Posterior cingulate gyrus (tissue), 11 donors: ENCODE measurements at regions not wholly inside any gene's neighbourhood (a gene's known extent, or its start where the extent isn't known, plus 50 kb on each side); places are given as distances from the start of the nearest gene placed in this dataset.
A peak's percentile ranks its signal among the peaks of the same experiment; 100 is the strongest.
"Not testable (repeated sequence)": the region's sequence is repeated elsewhere in the genome, so short reads cannot be mapped to it uniquely, and the experiment has no call there.

Source experiments
- DNase-seq, 10 donors: peaks; one replicate each; pipeline versions ENCODE4 v3.0.0 to v3.0.0-alpha.2; 2020 to 2021; ENCODE audit warnings: mixed read lengths in 3 of 10
- intact Hi-C: fragments of 100-400 bp; cut with DNase I; formaldehyde crosslinking; loops from one replicate; pipeline ENCODE4 v1.15.1; 2023

DNA sequence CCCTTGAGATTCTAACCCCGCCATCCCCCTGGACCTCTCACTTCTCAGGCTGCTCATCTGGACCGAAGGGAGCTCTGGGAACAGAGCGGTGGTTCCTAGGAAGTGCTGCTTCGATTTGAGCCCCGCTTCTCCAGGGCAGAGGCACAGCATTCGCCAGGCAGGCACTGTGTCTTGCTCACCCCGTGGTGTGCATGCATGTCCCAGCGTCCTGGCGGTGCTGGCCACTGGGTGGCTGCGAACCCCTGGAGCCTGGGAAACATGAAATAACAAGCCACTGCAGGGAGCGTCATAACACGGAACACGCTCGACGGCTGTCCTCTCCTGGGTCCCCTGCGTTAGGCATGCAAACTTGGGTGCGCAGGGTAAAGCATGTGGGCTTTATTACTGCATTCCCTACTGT lies 4040.3 kb upstream of the TPTE start:
- DNase-seq, intact Hi-C loops: not testable (repeated sequence)

DNA sequence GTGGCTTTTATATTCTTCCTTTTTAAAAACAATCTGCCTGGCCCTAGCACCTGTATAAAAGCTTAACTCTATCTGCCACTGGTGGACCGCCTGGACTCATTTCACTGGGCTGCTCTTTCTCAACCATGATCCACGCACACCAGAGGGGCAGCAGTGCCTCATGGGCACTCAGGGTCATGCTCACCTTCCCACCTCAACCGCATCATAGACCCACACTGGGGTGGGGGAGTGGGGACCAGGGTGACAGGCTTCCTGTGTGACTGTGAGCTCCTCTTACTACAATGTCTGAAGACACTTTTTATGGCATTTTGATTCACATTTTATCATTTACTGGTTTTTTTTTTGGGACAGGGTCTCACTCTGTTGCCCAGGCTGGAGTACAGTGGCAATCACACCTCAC lies 4038.8 kb upstream of the TPTE start:
- intact Hi-C loops, DNase-seq: not testable (repeated sequence)

DNA sequence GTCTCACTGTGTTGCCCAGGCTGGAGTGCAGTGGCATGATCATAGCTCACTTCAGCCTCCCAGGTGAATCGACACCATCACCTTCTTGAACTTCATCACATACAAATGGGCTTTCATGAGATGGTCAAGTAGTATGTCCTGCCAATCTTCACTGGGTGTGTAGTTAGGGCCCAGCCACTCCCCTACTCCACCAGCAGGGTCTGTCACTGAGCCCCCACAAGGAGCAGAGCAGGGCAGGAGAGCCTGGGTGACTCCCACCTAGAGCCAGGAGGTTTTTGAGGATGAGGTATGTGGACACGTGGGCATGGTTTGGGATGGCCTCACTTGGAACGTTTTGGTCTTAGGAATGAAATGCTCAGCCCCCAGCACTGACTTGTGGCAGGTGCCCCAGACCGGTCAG lies 4037.7 kb upstream of the TPTE start:
- DNase-seq, intact Hi-C loops: not testable (repeated sequence)

DNA sequence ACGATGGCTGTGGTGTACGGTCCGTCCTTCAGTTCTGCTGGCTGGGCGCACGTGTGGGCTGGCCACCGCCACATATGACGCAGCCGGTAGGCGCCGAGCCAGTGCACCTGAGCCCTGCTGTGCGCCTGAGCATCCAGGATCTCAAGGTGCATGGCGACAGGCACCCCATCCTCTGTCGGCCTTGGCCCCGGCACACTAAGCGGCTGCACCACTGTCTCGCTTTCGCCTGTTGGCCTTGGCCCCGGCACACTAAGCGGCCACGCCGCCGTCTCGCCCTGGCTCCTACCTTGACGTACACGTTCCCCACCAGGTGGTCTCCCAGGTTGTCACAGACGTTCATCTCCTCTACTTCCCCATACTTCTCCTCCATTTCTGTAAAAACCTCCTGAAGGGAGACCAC lies 4034.6 kb upstream of the TPTE start:
- intact Hi-C loops = not testable (repeated sequence)
- peak in 2 of 10 donors; percentile 2 to 9 for DNase-seq

DNA sequence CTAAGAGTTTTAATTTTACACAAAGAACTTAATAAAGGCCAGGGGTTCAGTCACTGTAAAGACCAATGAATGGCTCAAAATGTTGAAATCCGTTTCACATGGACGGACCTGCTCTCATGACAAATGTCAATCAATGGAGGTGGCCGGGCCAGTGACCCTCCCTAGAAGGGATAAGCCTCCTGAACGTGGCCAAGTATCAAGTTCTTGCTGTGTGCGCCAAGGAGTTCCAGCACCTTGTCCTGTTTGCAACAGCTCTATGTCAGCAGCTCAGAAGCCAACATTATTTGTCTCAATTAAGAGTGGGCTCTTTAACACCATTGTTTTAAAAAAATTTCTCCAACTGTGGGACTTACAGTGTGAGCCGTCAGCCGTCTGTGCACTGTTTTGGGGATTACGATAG lies 4028.7 kb upstream of the TPTE start:
- intact Hi-C loops, DNase-seq: not testable (repeated sequence)

DNA sequence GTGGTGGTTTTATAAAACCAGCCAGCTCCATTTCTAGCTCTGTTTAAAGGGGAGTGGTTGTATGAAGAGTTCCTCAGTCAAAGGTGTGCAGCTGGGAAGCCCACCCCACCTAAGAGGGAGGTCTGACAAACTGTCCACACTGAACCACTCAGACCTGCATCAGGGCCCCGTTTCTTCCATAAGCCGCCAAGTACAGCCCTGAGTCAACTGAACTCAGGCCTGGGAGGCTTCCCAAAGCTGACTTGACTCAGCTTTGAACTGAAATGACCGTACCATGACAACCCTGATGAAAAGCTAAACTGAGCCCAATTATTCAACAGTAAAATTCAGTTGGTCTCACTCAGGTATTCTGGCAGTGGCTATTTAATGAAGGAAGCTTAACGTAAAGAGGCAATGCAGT lies 4027.4 kb upstream of the TPTE start:
- DNase-seq, intact Hi-C loops: not testable (repeated sequence)

DNA sequence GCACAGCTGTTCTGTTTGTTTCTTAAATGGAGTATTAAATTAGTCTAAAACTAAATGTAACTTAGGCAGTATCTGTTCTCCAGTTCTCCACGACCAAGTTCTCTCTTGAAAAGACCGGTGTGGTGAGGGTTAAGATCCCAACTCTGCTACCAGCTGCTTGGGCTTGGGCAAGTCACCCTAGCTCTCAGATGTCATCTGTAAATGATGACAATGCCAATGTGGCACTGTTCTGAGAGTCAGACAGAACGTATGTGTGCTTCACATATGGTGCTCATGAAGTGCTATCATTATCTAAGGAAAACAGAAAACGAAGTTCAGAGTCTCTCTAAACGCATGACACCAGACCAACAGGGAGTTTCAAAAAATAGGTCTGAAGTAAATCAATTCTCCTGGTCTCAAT lies 4025.0 kb upstream of the TPTE start:
- DNase-seq, intact Hi-C loops: not testable (repeated sequence)

DNA sequence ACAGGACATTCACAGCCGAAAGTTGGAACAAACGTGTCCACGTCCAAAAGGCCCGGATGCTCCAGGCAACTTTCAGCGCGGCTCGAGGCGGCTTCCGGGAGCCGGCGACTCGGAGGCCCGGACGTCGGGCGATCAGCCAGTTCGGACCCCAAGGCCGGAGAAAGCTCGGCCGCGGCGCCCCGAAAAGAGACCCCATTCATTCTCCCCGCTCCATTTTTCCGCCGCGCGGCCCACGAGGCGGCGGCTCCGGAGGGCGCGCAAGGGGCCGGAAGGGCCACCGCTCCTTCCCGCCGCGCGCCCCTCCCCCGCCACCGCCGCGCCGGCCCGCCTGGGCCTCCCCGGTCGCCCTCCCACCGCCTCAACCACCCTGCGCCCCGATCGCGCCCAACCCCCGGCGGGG lies 4022.7 kb upstream of the TPTE start:
- DNase-seq = peak in 5 of 10 donors; percentile 4 to 71 (median 15)
- intact Hi-C loops = not testable (repeated sequence)

DNA sequence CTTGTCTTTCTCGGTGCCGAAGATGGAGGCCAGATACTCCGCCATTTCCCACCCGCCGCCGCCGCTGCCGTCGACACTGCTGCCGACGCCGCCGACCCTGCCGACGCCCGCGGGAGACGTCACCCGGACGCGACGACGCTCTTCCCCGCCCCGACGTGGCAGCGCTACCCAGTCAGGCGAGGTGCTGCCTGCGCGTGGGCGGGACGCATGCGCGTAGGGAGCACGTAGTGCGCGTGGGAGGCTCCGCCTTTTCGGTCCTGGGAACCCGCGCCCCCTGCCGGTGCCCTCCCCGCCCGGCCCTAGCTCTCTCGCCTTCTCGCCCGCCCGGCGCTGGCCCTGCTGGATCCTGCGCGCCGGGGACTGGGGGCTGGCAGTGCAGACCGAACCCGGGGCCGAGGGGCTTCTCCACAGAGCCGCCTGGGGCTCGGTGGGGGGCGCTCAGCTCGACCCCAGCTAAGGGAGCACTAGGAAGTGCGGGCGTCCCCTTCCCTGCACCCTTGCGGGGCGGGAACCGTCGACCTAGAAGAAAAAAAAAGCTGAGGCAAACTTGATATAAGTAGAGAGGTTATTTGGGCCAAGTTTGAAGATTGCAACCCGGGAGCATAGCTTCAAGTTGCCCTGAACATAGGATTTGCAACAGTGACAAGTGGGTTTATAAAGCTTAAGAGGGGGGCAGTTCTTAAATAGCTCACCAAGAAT lies 4022.1 kb upstream of the TPTE start:
- DNase-seq = peak in 7 of 10 donors; percentile 18 to 90 (median 61)
- intact Hi-C loops = not testable (repeated sequence)

DNA sequence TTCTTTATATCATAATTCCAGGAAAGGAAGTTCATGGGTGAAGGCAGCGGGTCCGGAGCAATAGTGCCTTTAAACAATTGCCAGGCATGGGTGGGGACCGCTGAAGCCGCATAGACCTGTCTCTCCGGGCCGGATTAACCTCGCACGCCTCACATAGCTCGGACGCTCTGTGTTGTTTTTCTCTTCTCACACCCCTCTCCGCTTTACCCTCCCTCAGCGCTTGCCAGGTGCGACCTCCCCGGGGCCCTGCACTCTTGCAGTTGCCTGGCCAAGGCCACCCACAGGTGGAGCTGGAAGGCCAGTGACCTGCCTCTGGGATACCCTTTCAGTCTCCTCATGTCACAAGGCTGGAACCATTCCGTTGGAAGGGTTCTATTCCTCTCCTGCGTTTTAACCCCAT lies 4021.5 kb upstream of the TPTE start:
- intact Hi-C loops, DNase-seq: not testable (repeated sequence)

DNA sequence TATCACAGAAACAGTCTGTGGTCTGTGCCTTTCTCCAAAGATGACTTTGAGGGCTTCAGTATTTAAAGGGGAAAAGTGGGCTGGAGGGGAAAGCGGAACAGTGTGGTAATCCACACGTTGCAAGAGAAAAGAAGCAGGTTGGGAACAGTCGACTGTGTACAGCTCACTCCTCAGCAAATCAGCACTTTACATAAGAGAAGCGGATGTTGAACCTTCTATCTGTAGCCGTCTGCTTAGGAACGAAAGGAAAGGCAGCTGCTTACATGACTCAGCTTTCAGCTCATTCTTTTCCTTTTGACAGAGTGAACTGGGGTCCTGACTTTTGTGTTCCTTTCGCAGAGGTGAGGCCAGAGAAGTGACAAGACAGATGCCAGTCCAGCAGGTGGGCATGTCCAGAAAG lies 4020.7 kb upstream of the TPTE start:
- intact Hi-C loops, DNase-seq: not testable (repeated sequence)

DNA sequence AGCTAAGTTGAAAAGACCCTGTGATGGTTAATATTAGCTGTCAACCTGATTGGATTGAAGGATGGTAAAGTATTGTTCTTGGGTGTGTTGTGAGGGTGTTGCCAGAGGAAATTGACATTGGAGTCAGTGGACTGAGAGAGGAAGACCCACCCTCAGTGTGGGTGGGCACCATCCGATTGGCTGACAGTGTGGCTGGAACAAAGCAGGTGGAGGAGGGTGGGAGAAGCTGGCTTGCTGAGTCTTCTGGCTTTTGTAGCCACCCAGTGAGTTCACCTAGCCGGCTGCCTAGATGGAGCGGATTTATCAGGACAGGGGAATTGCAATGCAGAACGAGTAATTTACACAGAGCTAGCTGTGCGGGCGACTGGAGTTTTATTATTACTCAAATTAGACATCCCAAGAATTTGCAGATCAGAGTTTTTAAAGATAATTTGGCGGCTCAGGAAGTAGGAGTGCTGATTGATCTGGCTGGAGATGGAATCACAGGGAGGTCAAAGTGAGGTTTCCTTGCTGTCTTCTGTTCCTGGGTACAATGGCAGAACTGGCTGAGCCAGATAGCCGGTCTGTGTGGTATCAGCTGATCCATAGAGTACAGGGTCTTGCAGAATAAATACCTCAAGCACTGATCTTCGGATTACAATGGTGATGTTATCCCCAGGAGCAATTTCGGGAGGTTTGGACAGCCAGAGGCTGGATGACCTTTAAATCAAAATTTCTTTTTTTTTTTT lies 4015.1 kb upstream of the TPTE start:
- intact Hi-C loops = not testable (repeated sequence)

DNA sequence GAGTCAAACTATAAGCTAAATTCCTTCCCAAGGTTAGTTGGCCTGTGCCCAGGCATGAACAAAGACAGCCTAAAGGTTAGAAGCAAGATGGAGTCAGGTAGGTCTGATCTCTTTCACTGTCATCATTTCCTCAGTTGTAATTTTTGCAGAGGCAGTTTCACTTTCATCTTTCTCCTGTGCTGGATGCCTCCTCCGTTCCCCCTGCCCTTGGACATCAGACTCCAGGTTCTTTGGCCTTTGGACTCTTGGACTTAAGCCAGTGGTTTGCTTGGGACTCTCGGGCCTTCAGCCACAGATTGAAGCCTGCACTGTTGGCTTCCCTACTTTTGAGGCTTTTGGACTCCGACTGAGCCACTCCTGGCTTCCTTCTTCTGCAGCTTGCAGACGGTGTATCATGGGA lies 4013.8 kb upstream of the TPTE start:
- intact Hi-C loops, DNase-seq: not testable (repeated sequence)

More for the DNA sequence above, 4015.1 kb upstream of the TPTE start:
- DNase-seq = not testable (repeated sequence)

DNA sequence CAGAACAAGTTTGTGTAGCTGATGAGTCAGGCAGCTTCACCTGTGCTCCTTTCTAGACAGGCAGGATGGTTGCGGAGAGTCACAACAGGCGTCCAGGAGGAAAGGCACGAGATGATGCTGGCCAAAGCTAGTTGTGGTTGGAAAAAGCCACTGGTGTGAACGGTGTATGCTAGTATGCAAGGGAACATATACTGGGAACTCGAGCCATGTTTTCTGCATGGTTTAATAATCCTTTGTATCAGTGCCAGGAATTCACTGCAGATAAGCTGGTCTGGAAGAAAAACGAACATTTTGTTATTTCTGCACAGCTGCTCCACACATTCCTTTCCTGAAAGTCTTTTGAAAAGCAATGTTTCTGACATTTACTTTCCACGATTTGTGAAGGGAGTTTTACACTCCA lies 3999.6 kb upstream of the TPTE start:
- DNase-seq, intact Hi-C loops: not testable (repeated sequence)

DNA sequence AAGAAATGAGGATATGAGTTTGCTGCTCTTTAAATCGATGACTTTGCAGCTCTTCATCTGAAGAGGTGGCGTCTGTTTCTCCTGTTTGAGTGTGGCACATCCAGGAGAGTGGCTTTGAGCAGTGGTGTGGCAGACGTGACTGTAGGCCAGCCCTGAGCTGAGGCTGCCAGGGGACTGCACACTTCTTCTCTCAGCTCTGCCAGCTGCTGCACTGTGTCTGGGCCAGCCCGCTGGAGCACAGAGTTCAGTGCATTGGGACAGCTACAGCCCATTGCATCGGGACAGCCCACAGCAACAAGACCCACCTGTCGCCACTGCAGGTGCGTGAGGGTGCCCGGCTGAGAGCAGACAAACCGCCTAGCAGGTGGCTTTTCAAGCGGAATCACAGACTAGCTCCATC lies 3995.2 kb upstream of the TPTE start:
- intact Hi-C loops, DNase-seq: not testable (repeated sequence)

DNA sequence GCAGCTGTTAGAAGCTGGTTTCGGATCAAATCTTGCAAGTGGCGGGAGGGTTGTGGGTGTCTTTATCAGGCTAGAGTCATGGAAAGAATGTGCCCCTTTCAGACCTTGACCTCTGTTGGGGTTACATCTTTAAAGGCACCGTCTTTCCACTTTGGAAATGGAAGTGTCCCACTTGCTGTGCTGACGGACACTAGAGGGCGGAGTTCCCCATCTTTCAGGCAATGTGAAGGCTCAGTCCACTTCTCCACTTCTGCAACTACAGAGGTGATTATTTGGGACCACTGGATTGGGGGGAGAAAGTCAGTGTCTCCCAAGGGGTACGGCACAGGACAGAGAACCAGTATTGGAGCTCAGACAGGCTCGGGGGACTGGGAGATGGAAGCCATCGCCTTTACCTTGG lies 3990.7 kb upstream of the TPTE start:
- intact Hi-C loops, DNase-seq: not testable (repeated sequence)

DNA sequence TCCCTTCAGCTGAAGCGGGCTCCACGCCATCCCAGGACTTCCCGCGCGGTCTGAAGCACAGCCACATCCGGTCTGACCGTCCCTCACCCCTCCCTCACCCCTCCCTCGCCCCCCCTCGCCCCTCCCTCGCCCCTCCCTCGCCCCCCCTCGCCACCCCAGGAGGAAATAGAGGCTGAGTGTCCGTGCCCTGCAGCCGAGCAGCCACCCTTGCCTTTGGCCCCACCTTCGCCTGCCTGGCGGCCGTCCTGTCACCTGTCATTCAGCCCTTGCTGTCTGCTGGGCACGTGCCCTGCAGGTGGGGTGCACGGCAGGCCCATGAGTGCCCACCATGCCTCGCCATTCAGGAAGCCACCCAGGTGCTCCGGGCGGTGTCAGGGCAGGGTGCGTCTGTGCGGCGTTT lies 3988.1 kb upstream of the TPTE start:
- DNase-seq, intact Hi-C loops: not testable (repeated sequence)

DNA sequence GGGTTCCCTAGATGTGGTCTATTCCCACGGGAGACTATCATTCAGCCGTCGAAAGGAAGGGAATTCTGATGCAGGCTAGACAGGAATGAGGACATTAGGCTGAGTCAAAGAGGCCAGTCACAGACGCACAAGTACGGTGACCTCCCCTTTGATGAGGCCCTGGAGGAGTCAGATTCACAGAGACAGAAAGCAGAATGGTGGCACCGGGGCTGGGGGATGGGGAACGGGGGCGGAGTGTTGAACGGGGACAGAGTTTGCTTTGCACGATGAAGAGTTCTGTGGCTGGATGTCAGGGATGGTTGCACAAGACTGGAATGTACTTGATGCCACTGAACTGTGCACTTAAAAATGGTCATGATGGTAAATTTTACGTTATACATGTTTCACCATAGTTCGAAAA lies 3983.1 kb upstream of the TPTE start:
- intact Hi-C loops, DNase-seq: not testable (repeated sequence)

DNA sequence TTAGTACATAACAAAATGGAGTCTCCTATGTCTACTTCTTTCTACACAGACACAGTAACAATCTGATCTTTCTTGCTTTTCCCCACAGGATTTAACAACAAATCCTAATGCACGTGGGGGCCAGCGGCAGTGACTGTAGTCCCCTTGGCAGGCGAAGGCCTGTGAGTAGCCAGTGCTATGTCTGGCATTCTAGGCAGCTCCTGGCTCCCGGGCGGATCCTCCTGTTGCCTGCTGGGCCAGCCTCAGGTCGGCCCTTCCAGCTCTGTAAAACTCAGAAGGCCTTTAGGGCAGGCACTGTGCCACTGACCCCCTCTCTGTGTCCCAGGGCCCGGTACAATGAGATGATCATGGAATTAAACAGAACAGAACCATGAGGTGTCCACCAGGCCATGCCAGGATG lies 3981.7 kb upstream of the TPTE start:
- DNase-seq, intact Hi-C loops: not testable (repeated sequence)

DNA sequence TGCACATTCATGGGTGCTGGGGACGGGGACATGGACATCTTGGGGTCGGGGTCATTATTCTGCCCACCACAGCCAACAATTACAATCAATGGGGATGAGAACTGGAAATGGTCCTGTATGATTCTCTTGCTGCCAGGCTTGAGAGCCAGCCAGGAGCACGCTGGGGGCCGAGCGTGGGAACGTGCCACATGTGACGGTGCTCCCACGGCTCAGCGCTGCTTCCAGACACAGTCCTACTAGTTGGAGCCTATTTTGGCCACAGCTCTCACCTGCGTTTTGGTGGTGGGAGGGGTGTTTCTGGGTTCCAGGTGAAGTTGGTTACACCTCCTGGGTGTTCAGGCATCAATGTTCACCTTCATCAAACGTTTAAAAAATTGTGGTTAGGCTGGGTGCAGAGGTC lies 3980.3 kb upstream of the TPTE start:
- intact Hi-C loops, DNase-seq: not testable (repeated sequence)

DNA sequence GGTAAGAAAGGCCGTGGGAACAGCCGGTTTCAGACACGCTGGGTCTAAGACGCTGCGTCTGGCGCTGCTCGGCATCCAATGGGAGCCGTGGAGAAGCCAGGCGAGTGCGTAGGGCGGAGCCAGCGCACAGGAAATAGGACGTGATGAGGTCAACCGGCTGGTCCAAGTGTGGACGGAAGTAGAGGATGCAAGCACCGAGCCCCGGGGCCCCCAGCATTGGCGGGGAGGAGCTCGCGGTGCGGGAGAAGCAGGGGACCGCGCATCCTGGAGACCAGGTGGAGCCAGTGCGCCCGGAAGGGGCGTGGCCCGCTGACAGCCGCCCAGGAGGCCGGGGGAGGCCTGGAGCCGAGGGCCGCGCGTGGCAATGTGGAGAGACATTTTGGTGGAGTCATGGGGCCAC lies 3976.1 kb upstream of the TPTE start:
- intact Hi-C loops, DNase-seq: not testable (repeated sequence)

DNA sequence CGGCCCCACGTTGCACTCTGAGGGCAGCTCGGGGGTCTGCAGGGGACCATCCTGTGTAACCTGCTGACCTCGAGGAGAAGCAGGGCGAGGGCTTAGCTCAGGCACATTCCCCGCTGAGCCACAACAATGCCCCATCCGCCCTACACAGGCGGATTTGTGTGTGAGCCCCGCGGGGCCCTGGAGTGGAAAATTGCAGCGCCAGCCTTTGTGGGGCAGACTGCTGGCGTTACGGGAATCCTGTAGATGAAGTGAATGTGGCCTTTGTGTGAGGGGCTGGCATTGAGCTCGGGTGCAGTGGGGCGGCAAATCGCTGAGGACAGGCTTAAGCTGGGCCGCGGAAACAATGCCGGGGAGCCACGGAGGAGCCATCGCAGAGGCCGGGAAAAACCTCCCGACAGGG lies 3970.3 kb upstream of the TPTE start:
- DNase-seq, intact Hi-C loops: not testable (repeated sequence)
